GM21526 (cell line): ENCODE measurements at regions not wholly inside any gene's neighbourhood (a gene's known extent, or its start where the extent isn't known, plus 50 kb on each side); places are given as distances from the start of the nearest gene placed in this dataset.
"Not testable (repeated sequence)": the region's sequence is repeated elsewhere in the genome, so short reads cannot be mapped to it uniquely, and the experiment has no call there.

Experiments used
- ATAC-seq: cut with Tn5 transposase; IDR thresholded peaks from one replicate; pipeline ENCODE4 v1.9.1; 2021; ENCODE audit warnings: moderate library complexity; ENCODE audit not compliant: unreplicated experiment, low FRiP score

GRCh38 chr3:109982201-109982600 lies 644.9 kb upstream of the DPPA4 start:
- no peak for ATAC-seq

- no peak for ATAC-seq
These were observed 647.6 kb upstream of the DPPA4 start for GRCh38 chr3:109984976-109985375.

DNA sequence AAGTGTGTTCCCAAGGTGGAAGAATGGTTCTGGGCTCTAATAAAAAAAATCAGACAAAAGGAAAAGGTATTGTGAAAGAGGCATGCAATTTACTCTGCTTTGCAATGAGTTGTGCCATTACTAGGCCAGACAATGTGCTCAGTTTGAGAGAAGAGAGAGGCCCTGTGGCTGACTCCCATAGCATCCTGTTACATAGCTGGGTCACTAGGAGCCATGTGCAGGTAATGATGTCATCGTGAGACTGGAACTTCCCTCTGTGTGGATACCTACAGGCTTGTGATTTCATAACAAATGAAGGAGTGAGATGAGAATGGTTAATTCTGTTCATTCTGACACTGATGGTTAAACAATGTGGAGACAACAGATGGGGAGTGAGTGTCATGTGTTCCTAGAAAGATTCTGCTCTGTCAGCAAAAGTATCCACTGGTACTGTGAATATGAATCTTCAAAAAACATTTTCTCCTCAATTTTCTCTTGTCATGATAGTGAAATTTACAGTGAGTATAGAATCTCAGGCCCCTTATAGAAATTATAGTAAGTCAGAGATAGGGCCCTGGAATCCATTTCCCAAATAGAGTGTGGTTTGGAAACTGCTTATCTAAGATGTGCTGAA lies 648.7 kb upstream of the DPPA4 start:
- ATAC-seq, result no peak

DNA sequence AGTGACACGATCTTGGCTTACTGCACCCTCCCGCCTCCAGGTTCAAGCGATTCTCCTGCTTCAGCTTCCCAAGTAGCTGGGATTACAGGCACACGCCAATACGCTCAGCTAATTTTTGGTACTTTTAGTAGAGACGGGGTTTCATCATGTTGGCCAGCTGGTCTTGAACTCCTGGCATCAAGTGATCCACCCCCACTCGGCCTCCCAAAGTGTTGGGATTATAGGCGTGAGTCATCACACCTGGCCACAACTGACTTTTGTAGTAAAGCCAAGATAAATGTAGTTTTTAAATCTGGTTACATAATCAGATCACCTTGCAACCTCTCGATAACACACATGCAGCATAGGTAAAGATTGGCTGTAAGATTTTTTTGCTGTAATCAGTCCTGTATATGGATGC lies 657.5 kb upstream of the DPPA4 start:
- ATAC-seq, result no peak

DNA sequence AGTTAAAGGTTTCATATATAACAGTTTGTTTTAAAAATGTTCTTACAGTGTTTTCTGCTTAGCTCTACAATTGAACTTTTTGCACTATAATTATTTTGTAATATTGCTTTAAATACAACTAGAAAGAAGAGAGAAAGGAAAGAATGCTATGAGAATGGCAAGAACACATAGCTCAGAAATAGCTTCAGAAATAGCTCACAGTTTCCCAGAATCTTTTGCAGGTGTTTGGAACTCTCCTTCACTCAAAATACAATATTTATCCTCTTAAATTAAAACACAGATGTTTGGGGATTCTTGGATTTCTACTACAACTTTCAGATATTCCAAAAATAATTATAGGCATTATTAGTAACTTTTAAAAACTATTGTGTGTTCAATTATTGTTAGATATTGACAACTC lies 658.0 kb upstream of the DPPA4 start:
- ATAC-seq, result no peak

GRCh38 chr3:110001905-110002304 lies 664.6 kb upstream of the DPPA4 start:
- ATAC-seq, result not testable (repeated sequence)

- no peak for ATAC-seq
These were observed 669.6 kb upstream of the DPPA4 start for GRCh38 chr3:110006913-110007312.

- no peak for ATAC-seq
These were observed 678.1 kb upstream of the DPPA4 start for GRCh38 chr3:110015231-110015963.

DNA sequence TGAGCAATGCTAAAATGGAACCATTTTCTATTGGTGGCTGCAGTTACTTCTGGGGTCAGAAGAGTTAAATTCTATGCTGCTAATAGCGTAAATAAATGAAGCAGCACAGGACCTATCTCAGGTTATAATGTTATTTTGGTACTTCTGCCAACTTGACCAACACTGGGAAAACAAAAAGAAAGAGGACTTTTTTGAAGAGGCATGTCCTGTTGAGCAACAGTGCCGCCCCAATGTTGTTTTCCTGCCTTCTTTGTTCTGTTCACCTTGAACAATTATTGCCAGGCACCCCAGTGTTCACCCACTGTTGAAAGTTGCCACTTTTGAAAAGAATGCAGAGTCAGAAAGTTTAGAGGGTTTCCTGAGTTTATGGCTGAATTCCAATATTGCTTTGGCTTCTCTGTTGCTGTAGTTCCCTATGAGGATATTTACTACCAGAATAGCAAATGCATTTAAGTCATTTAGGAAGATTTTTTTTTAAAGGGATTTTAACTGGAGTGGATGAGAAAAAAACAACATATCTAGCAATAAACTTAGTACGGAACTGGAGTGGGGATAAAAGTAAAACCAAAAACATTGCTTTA lies 679.0 kb upstream of the DPPA4 start:
- ATAC-seq, result no peak

GRCh38 chr3:110017304-110017703 lies 680.0 kb upstream of the DPPA4 start:
- no peak for ATAC-seq

DNA sequence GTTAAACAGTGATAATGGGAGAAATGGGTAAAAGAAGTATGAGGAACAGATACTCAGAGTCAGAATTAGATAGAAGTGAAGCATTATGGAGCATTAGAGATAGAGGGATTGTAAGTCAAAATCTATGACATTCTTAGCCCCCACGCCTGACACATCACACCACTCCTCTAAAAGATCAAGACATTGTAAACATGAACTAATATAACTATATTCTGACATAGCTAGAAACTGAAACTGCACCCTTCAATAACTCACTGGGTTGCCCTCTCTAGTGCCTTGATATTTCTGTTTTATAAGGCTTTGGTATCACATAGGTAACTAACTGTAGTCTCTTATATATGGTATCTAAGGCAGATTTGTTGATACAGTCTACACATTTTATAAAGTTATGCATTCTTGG lies 684.3 kb upstream of the DPPA4 start:
- ATAC-seq, result no peak

GRCh38 chr3:110023022-110023421 lies 685.7 kb upstream of the DPPA4 start:
- not testable (repeated sequence) for ATAC-seq

GRCh38 chr3:110026421-110026820 lies 689.1 kb upstream of the DPPA4 start:
- no peak for ATAC-seq

DNA sequence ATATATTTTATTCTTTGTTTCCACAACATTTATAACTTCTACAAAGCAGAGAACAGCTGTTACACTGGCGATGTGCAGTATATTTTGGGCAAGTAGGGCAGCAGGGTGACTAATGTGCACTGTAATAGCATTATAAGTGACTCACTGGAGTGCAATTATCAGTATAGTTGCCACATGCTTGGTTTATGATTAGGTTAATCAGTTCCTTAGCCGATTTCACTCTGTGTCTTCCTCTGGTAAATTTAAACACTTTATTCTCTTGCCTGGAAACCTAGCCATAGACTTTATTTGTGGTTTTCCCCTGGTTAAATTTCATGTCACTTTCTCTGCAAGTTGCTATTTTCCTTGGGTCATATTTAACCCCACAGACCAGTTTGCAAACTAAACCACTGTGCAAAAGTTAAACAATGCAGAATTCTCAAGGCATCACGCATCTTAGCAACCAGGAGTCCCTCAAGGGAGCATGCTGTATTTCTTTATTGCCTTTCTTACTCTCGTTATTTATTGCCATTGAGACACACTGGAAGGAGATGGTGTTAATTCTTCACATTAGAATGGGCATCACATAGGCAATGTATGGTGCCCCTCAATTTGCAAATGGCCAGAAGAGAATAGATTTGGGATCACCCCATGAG lies 690.2 kb upstream of the DPPA4 start:
- ATAC-seq, result no peak

DNA sequence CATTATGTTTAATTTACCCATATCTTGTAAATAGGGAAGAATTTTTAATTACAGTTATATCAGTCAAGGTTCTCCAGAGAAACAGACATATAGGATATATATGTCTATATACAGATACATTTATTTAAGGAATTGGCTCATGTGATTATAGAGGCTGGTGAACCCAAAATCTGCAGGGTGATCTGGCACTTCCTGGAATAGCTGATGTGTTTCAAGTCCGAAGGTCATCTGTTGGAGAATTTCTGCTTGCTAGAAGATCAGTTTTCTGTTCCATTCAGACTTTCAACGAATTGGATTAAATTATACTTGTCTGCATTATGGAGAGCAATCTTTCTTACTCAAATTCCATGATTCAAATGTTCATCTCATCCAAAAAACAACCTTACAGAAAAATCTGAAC lies 694.6 kb upstream of the DPPA4 start:
- no peak for ATAC-seq

DNA sequence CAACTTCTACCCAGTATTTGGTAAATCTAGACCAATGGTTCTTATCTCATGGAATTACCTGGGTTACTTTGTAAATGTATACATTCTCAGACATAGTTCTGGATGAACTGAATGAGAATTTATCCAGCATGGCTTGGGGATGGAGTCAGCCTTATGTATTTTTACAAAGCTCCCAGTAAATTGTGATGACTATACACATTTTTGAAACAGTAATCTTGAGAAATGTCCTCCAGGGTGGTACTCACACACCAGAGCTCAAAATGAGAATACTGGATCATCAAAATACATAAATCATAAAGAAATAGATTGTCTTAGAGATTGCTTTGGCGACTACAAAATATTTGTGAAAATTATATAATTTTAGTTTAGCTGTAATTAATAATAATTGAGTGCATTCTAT lies 722.1 kb upstream of the DPPA4 start:
- ATAC-seq, result no peak

- no peak for ATAC-seq
These were observed 725.4 kb upstream of the DPPA4 start for GRCh38 chr3:110062716-110063115.

GRCh38 chr3:110063178-110063577 lies 725.8 kb upstream of the DPPA4 start:
- no peak for ATAC-seq

GRCh38 chr3:110066206-110066605 lies 728.9 kb upstream of the DPPA4 start:
- ATAC-seq, result no peak

DNA sequence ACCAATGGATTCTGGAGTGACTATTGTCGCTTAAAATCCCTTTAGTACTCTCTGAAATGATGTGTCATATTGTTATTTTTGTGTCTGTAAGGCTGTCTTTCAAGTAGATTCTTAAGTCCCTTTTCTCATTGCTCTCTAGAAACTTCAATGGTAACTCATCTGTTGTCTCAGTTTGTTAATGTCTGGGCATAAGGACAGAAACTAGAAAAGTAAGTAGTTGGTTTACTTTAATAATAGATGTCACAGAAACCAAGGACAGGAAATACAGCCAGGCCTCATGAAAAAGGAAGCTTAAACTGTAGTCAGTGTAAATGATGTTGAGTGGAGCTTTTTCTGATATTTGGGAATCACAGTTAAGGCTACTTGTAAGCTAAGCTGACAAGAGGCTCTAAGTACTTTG lies 730.2 kb upstream of the DPPA4 start:
- no peak for ATAC-seq

DNA sequence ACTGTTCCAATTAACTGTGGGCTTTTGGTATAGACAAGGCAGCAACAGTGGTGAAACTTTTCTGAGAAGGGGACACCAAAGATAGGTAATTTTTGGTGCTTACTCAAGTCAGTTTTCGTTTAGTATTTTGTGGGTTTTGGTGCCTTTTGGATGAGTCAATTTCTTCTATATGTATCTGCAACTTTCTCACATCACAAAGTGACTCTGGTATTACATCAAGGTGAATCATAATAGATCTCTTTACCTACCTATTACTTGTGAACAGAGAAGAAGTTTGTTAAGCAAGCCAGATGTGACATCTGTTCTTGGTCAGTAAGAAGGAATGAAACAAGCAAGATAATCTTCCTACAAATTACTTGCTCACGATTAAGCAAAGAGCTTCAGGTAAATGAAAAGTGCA lies 732.4 kb upstream of the DPPA4 start:
- ATAC-seq, result no peak
